ENCODE measurements at regions not wholly inside any gene's neighbourhood (a gene's known extent, or its start where the extent isn't known, plus 50 kb on each side); places are given as distances from the start of the nearest gene placed in this dataset.

GRCh38 chr11:43067681-43068080 is 244.1 kb upstream of the API5 start:
- Histone ChIP-seq H3K27me3 (replicated peaks; ENCODE audit: insufficient read depth) (no peaks in the 10 kb centered on the region), H3K36me3 (no peaks in the 10 kb centered on the region), H3K9me3 (no peaks in the 10 kb centered on the region), H3K4me3 (no peak overlapping the region), H3K27ac (no peak overlapping the region), H3K4me1 (ENCODE audit: control insufficient read depth in 1 of 2, low read depth in 2 of 2) (no peaks in the 10 kb centered on the region)
- ATAC-seq (ENCODE audit: insufficient number of reproducible peaks, low FRiP score, low read depth) (no peak), DNase-seq (ENCODE audit: low spot score) (no peak)
- TF ChIP-seq, protein P1, sequence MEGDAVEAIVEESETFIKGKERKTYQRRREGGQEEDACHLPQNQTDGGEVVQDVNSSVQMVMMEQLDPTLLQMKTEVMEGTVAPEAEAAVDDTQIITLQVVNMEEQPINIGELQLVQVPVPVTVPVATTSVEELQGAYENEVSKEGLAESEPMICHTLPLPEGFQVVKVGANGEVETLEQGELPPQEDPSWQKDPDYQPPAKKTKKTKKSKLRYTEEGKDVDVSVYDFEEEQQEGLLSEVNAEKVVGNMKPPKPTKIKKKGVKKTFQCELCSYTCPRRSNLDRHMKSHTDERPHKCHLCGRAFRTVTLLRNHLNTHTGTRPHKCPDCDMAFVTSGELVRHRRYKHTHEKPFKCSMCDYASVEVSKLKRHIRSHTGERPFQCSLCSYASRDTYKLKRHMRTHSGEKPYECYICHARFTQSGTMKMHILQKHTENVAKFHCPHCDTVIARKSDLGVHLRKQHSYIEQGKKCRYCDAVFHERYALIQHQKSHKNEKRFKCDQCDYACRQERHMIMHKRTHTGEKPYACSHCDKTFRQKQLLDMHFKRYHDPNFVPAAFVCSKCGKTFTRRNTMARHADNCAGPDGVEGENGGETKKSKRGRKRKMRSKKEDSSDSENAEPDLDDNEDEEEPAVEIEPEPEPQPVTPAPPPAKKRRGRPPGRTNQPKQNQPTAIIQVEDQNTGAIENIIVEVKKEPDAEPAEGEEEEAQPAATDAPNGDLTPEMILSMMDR (IDR thresholded peaks at IDR 0.05) = no peak

DNA sequence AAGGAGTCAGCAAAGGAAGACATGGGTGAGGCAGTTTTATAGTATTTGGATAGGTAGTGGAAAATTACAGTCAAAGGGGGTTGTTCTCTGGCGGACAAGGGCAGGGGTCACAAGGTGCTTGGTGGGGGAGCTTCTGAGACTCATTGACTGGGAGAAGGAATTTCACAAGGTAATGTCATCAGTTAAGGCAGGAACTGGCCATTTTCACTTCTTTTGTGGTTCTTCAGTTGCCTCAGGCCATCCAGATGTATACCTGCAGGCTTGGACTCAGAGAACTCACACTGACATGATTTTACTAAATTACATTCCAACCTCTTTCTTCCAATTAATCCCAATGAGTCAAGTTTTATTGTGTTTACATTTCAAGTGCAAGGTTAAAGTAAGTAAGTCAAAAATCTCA is 240.5 kb upstream of the API5 start:
- H3K27ac ChIP-seq = no peak overlapping the region
- no peaks in the 10 kb centered on the region for H3K9me3 ChIP-seq
- TF ChIP-seq, protein P1 (IDR thresholded peaks at IDR 0.05) = no peak
- no peaks in the 10 kb centered on the region for H3K36me3 ChIP-seq
- no peaks in the 10 kb centered on the region for H3K4me1 ChIP-seq (ENCODE audit: control insufficient read depth in 1 of 2, low read depth in 2 of 2)
- DNase-seq (ENCODE audit: low spot score) (no peak), ATAC-seq (ENCODE audit: insufficient number of reproducible peaks, low FRiP score, low read depth) (no peak)
- H3K27me3 ChIP-seq (replicated peaks; ENCODE audit: insufficient read depth) = no peaks in the 10 kb centered on the region
- H3K4me3 ChIP-seq = no peak overlapping the region

DNA sequence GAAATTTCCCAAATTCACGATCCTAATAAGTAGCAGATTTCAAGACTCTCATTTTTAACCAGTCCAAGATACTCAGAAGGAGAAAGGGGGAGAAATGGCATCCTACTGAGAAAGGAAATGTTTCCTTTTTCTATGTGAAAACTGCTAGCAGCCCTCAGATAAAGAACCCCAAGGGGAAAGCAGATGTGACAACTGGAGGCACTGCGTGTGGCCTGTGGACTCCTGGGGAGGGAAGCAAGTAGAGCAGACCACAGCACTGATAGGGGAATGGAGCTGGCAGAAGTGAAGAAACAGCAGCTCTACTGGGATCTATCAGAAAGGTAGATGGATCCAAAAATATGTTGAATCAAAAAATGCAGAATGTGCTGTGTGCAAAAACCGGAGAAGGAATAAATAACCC is 239.7 kb upstream of the API5 start:
- DNase-seq (ENCODE audit: low spot score) = no peak
- H3K36me3 ChIP-seq = no peaks in the 10 kb centered on the region
- ATAC-seq (ENCODE audit: insufficient number of reproducible peaks, low FRiP score, low read depth) = no peak
- no peak overlapping the region for H3K4me3 ChIP-seq
- TF ChIP-seq, protein P1 (IDR thresholded peaks at IDR 0.05) = no peak
- no peaks in the 10 kb centered on the region for H3K4me1 ChIP-seq (ENCODE audit: control insufficient read depth in 1 of 2, low read depth in 2 of 2)
- no peaks in the 10 kb centered on the region for H3K27me3 ChIP-seq (replicated peaks; ENCODE audit: insufficient read depth)
- no peak overlapping the region for H3K27ac ChIP-seq
- no peaks in the 10 kb centered on the region for H3K9me3 ChIP-seq

DNA sequence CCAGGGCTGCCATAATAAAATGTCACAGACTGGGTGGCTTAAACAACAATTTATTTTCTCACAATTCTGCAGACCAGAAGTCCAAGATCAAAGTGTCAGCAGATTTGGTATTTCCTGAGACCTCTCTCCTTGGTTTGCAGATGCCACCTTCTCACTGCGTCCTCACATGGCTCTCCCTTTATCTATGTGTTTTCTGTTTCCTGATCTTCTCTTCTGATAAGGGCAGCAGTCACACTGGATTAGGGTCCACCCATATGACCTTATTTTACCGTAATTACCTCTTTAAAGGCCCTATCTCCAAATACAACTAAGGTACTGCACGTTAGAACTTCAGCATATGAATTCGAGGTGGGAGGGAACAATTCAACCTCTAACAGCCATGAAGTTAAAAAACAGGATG is 238.9 kb upstream of the API5 start:
- Histone ChIP-seq H3K9me3 (no peaks in the 10 kb centered on the region), H3K36me3 (no peaks in the 10 kb centered on the region), H3K4me1 (ENCODE audit: control insufficient read depth in 1 of 2, low read depth in 2 of 2) (no peaks in the 10 kb centered on the region), H3K4me3 (no peak overlapping the region), H3K27me3 (replicated peaks; ENCODE audit: insufficient read depth) (no peaks in the 10 kb centered on the region), H3K27ac (no peak overlapping the region)
- no peak for ATAC-seq (ENCODE audit: insufficient number of reproducible peaks, low FRiP score, low read depth)
- no peak for DNase-seq (ENCODE audit: low spot score)
- TF ChIP-seq, protein P1 (IDR thresholded peaks at IDR 0.05) = no peak

- no peak for DNase-seq (ENCODE audit: low spot score)
- Histone ChIP-seq H3K36me3 (no peaks in the 10 kb centered on the region), H3K27me3 (replicated peaks; ENCODE audit: insufficient read depth) (no peaks in the 10 kb centered on the region), H3K9me3 (no peaks in the 10 kb centered on the region), H3K4me1 (ENCODE audit: control insufficient read depth in 1 of 2, low read depth in 2 of 2) (no peaks in the 10 kb centered on the region), H3K4me3 (no peak overlapping the region), H3K27ac (no peak overlapping the region)
- ATAC-seq (ENCODE audit: insufficient number of reproducible peaks, low FRiP score, low read depth) = no peak
- TF ChIP-seq, protein P1 (IDR thresholded peaks at IDR 0.05) = no peak
Measured at GRCh38 chr11:43074810-43075209, 237.0 kb upstream of the API5 start.
